ENCODE measurements at regions not wholly inside any gene's neighbourhood (a gene's known extent, or its start where the extent isn't known, plus 50 kb on each side); places are given as distances from the start of the nearest gene placed in this dataset.
A peak's percentile ranks its signal among the peaks of the same experiment; 100 is the strongest.

DNA sequence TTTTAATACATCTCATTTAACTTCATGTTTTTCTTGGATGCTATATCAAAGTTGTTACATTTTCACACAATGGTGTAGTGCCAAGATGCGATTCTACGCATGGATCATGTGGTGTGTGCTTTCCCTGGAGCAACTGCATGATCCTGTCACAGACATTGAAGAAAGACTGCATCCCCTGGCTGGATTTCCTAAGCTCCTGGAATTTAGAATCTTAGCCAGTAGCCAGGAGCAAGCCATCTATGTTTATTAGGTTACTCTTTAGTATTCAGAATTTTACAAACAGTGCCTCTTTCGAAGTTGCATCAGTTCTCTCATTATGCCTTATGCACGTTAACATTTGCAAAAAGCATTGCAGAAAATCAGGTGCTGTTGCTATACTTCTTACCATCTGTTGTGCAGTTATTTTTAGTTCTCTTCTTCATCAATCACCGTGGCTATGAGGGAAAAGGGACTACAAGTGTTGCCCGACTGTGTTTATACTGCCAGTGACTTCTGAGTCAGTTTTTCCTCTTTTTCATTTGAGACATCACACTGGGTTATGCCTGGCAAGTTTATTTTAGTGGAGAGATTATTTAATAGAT is 584.2 kb downstream of the BCKDHB start:
- DNase-seq (ENCODE audit: low read depth, low spot score) = peak; percentile 44
- TF ChIP-seq CTCF (IDR thresholded peaks at IDR 0.05; ENCODE audit: low read depth, low read length) = no peak
- in situ Hi-C loops (cut with HindIII; ENCODE audit: low sequenced_read_pairs) = no loop called here
- H3K4me3 ChIP-seq (ENCODE audit: low read depth, low read length) = no peak overlapping the region

DNA sequence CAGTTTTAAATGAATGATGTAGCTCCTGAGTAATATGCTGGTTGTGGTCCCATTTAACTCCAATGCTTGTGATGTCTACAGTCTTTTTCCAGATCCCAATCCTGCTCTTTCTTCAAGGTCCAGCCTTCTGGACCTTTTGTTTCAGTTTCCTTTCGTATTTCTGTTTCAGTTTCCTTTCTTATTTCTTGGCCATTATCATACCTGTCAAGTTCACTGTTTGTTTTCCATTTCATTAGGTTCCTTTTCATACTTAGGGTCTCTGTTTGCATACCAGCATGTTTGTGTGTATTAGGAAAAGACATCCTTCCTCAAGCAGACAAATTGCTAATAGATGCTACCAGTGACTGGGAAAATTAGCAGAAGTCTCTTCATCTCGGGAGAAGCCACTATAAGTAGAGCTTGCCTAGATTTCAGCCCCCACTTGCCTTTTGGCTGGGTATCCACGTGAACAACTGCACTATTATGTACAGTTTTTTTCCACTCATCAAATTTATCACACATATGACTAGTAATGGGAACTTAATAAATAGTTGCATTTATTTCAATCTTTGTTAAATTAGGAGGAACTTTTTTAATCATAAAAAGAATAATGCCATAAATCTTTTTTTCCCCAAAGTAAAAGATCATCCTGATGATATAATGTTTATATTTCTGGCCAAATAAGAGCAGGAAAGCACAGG is 583.4 kb downstream of the BCKDHB start:
- no peak overlapping the region for H3K4me3 ChIP-seq (ENCODE audit: low read depth, low read length)
- no peak for TF ChIP-seq CTCF (IDR thresholded peaks at IDR 0.05; ENCODE audit: low read depth, low read length)
- in situ Hi-C loops (cut with HindIII; ENCODE audit: low sequenced_read_pairs) = no loop called here
- DNase-seq (ENCODE audit: low read depth, low spot score) = no peak

- no peak for TF ChIP-seq CTCF (IDR thresholded peaks at IDR 0.05; ENCODE audit: low read depth, low read length)
- no peak overlapping the region for H3K4me3 ChIP-seq (ENCODE audit: low read depth, low read length)
- DNase-seq (ENCODE audit: low read depth, low spot score) = no peak
- in situ Hi-C loops (cut with HindIII; ENCODE audit: low sequenced_read_pairs) = no loop called here
Observed at GRCh38 chr6:80679992-80680391, 573.5 kb downstream of the BCKDHB start.

DNA sequence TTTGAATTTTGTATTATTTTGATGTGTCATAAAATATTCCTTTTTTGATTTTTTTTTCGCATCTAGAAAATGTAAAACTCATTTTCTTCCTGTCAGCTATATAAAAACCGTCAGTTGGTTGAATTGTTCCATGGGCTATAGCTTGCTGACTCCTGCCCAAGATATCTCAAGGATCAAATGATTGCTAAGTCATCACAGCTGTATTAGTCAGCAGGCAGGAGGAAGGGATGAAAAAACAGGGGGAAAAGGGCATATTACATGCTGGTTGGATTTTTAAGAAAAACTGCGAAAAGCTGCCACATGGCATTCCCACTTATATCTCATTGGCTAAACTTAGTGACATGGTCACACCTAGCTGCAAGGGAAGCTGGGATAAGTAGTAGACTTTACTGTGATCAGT is 569.9 kb downstream of the BCKDHB start:
- no peak overlapping the region for H3K4me3 ChIP-seq (ENCODE audit: low read depth, low read length)
- DNase-seq (ENCODE audit: low read depth, low spot score) = no peak
- TF ChIP-seq CTCF (IDR thresholded peaks at IDR 0.05; ENCODE audit: low read depth, low read length) = no peak
- in situ Hi-C loops (cut with HindIII; ENCODE audit: low sequenced_read_pairs) = no loop called here

- H3K4me3 ChIP-seq (ENCODE audit: low read depth, low read length) = no peak overlapping the region
- DNase-seq (ENCODE audit: low read depth, low spot score) = no peak
- in situ Hi-C loops (cut with HindIII; ENCODE audit: low sequenced_read_pairs) = no loop called here
- no peak for TF ChIP-seq CTCF (IDR thresholded peaks at IDR 0.05; ENCODE audit: low read depth, low read length)
Observed at GRCh38 chr6:80674669-80675068, 568.2 kb downstream of the BCKDHB start.

GRCh38 chr6:80673367-80673766 is 566.9 kb downstream of the BCKDHB start:
- in situ Hi-C loops (cut with HindIII; ENCODE audit: low sequenced_read_pairs) = no loop called here
- H3K4me3 ChIP-seq (ENCODE audit: low read depth, low read length) = no peak overlapping the region
- no peak for DNase-seq (ENCODE audit: low read depth, low spot score)
- TF ChIP-seq CTCF (IDR thresholded peaks at IDR 0.05; ENCODE audit: low read depth, low read length) = no peak
